Sigmoid colon (tissue), 3 donors: ENCODE measurements at regions not wholly inside any gene's neighbourhood (a gene's known extent, or its start where the extent isn't known, plus 50 kb on each side); places are given as distances from the start of the nearest gene placed in this dataset.

Experiments used
- POLR2A ChIP-seq, 2 donors: fragments of 450-650 bp; IDR thresholded peaks; one replicate each; pipeline ENCODE4 v1.6.1; 2016; ENCODE audit warnings: antibody characterized with exemption in 2 of 2, mild to moderate bottlenecking in 2 of 2, moderate library complexity in 2 of 2
- TF ChIP-seq, protein P1 (sequence below), 4 experiments: fragments of 450-650 bp in 3 of 4; fragments of 200-600 bp in 1 of 4; IDR thresholded peaks; one replicate each; pipeline ENCODE4 v1.5.1; 2016 to 2019; ENCODE audit warnings: antibody characterized with exemption in 4 of 4, mild to moderate bottlenecking in 3 of 4, moderate library complexity in 2 of 4

DNA sequence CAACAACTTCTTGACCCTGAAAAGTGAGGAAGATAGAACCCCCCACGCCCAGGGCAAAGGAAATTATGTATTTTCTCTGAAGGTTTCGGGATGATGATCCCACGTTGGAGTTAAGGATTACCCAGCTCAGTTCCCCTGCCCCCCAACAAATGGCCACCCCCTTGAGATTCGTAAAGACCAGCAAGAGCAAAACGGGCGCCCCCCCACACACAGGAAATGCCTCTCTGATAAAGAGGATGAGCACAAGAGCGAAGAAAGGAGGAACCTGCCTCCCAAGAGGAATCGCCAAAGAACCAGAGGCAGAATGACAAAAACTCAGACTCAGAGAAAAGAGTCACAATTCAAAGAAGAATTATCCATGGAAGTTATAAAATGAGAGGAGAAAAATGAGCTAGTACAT is 576.9 kb downstream of the MATN1 start:
- TF ChIP-seq, protein P1, sequence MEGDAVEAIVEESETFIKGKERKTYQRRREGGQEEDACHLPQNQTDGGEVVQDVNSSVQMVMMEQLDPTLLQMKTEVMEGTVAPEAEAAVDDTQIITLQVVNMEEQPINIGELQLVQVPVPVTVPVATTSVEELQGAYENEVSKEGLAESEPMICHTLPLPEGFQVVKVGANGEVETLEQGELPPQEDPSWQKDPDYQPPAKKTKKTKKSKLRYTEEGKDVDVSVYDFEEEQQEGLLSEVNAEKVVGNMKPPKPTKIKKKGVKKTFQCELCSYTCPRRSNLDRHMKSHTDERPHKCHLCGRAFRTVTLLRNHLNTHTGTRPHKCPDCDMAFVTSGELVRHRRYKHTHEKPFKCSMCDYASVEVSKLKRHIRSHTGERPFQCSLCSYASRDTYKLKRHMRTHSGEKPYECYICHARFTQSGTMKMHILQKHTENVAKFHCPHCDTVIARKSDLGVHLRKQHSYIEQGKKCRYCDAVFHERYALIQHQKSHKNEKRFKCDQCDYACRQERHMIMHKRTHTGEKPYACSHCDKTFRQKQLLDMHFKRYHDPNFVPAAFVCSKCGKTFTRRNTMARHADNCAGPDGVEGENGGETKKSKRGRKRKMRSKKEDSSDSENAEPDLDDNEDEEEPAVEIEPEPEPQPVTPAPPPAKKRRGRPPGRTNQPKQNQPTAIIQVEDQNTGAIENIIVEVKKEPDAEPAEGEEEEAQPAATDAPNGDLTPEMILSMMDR (IDR thresholded peaks at IDR 0.05): no peak
- no peak for TF ChIP-seq POLR2A (IDR thresholded peaks at IDR 0.05)
